ENCODE measurements at regions not wholly inside any gene's neighbourhood (a gene's known extent, or its start where the extent isn't known, plus 50 kb on each side); places are given as distances from the start of the nearest gene placed in this dataset.

DNA sequence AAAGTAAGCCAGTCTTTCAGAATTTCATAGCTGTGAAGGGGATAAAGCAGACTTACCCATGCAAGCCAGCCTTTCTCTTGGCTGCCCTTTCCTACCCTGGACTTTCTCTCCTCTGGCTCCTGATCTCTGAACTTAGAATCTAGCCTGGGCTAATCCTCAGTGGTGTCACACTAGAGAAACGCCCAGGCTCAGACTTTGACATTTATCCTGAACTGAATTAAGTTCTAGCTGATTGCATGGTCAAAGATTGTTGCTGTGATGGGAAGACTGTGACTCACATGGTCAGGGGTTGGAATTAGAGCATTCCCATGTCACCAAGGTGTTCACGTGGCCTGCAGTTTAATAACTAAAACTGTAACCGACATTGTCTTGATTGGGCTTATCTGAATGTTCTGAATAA, 469.5 kb upstream of the FAT1 start:
- intact Hi-C loops (cut with DNase I), result no loop called here
- no peaks in the 10 kb centered on the region for H3K36me3 ChIP-seq (replicated peaks in 1 of 2)
- no peaks in the 10 kb centered on the region for H3K4me1 ChIP-seq (replicated peaks in 1 of 2)
- TF ChIP-seq POLR2A (IDR thresholded peaks at IDR 0.05), result no peak
- TF ChIP-seq, protein P1, sequence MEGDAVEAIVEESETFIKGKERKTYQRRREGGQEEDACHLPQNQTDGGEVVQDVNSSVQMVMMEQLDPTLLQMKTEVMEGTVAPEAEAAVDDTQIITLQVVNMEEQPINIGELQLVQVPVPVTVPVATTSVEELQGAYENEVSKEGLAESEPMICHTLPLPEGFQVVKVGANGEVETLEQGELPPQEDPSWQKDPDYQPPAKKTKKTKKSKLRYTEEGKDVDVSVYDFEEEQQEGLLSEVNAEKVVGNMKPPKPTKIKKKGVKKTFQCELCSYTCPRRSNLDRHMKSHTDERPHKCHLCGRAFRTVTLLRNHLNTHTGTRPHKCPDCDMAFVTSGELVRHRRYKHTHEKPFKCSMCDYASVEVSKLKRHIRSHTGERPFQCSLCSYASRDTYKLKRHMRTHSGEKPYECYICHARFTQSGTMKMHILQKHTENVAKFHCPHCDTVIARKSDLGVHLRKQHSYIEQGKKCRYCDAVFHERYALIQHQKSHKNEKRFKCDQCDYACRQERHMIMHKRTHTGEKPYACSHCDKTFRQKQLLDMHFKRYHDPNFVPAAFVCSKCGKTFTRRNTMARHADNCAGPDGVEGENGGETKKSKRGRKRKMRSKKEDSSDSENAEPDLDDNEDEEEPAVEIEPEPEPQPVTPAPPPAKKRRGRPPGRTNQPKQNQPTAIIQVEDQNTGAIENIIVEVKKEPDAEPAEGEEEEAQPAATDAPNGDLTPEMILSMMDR (IDR thresholded peaks at IDR 0.05), result no peak
- H3K27me3 ChIP-seq, result no peaks in the 10 kb centered on the region
- no peak for DNase-seq
- WGBS, 4 donors, result 44 to 62% (median 51%) methylated on average over 2 to 3 of the region's 3 CpGs
- no peak overlapping the region for H3K27ac ChIP-seq
- H3K4me3 ChIP-seq, result no peak overlapping the region
- no peaks in the 10 kb centered on the region for H3K9me3 ChIP-seq (replicated peaks in 1 of 3)

DNA sequence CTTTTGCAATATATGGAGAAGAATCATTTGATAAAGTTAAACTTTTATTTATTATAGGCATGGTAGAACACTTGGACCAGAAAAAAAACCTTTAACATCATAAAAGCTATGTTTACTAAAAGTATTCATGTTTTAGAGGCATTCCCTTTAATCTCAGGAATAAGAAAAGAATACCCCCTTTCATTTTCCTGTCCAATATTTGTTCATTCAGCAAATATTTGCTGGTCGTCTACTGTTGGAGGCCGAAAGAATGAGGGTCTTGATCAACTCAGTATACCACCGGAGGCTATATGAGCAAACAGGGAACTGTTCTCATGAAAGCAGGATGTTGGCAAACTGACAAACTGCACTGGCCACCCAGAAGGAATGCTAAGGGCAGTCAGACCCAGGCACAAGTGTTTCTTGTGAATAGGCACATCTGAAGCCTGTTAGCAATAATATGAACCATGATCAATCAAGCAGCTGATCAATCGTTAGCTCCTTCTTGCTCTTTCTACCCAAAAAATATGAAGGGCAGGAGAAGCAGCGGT, 480.8 kb upstream of the FAT1 start:
- Histone ChIP-seq H3K27ac (no peak overlapping the region), H3K9me3 (replicated peaks in 1 of 3) (no peaks in the 10 kb centered on the region), H3K4me3 (no peak overlapping the region), H3K4me1 (replicated peaks in 1 of 2) (no peaks in the 10 kb centered on the region), H3K36me3 (replicated peaks in 1 of 2) (no peaks in the 10 kb centered on the region), H3K27me3 (no peaks in the 10 kb centered on the region)
- TF ChIP-seq, protein P1 (IDR thresholded peaks at IDR 0.05), result no peak
- TF ChIP-seq POLR2A (IDR thresholded peaks at IDR 0.05), result no peak
- no peak for DNase-seq
- intact Hi-C loops (cut with DNase I), result no loop called here
- WGBS, 4 donors, result 72 to 84% (median 79%) methylated on average over 5 of the region's 5 CpGs

DNA sequence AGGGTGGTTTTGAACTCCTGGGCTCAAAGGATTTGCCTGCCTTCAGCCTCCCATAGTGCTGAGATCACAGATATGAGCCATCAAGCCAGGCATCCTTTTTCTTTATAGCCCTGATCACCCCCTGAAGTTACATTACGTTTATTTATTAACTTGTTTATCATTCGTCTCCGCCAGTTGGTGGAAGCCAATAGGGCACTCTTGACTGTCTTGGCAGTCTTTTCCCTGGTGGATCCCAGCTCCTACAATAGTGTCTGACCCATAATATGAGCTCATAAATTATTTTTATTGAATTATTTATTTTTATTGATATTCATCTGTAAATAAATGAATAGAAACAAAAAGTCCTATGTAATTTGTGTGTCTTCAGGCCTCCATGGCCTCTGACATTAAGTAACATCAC, 484.3 kb upstream of the FAT1 start:
- H3K4me3 ChIP-seq, result no peak overlapping the region
- H3K36me3 ChIP-seq (replicated peaks in 1 of 2), result no peaks in the 10 kb centered on the region
- no peak for DNase-seq
- TF ChIP-seq POLR2A (IDR thresholded peaks at IDR 0.05), result no peak
- TF ChIP-seq, protein P1 (IDR thresholded peaks at IDR 0.05), result no peak
- 83 to 90% (median 87%) methylated on average over 3 of the region's 3 CpGs for WGBS, 4 donors
- H3K27ac ChIP-seq, result no peak overlapping the region
- H3K9me3 ChIP-seq (replicated peaks in 1 of 3), result no peaks in the 10 kb centered on the region
- intact Hi-C loops (cut with DNase I), result no loop called here
- no peaks in the 10 kb centered on the region for H3K4me1 ChIP-seq (replicated peaks in 1 of 2)
- H3K27me3 ChIP-seq, result no peaks in the 10 kb centered on the region

DNA sequence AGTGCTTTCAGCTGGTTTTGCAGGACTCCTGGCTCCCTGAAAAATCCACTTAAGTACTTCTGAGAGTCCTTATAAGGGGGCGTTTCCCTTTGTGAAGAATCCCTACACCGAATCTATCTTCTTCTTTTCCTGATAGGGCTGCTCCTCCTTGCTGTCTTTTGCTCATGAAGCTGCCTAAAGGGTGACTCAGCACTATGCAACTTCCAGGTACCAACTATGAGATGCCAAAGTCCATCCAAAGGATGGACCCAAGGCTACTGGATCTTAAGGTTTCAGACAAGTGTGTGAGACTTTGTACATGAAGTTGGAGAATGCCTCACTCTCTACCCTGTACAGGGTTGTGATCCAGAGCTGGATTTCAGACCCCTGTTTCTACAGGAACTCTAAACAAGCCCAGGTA, 485.0 kb upstream of the FAT1 start:
- WGBS, 4 donors, result 66 to 84% (median 78%) methylated on average over 2 of the region's 2 CpGs
- Histone ChIP-seq H3K4me1 (replicated peaks in 1 of 2) (no peaks in the 10 kb centered on the region), H3K27ac (no peak overlapping the region), H3K36me3 (replicated peaks in 1 of 2) (no peaks in the 10 kb centered on the region), H3K9me3 (replicated peaks in 1 of 3) (no peaks in the 10 kb centered on the region), H3K27me3 (no peaks in the 10 kb centered on the region), H3K4me3 (no peak overlapping the region)
- TF ChIP-seq, protein P1 (IDR thresholded peaks at IDR 0.05), result no peak
- TF ChIP-seq POLR2A (IDR thresholded peaks at IDR 0.05), result no peak
- intact Hi-C loops (cut with DNase I), result no loop called here
- no peak for DNase-seq
